SK-N-MC (cell line): ENCODE measurements at regions not wholly inside any gene's neighbourhood (a gene's known extent, or its start where the extent isn't known, plus 50 kb on each side); places are given as distances from the start of the nearest gene placed in this dataset.

Experiments
- EZH2 ChIP-seq: fragments of 200-600 bp; sonication (generic); IDR thresholded peaks from one replicate; pipeline ENCODE4 v1.6.1; 2017; ENCODE audit warnings: antibody characterized with exemption
- FOXP2 ChIP-seq: optimal IDR thresholded peaks from 2 replicates; pipeline ENCODE3; 2011; ENCODE audit warnings: mild to moderate bottlenecking, moderate library complexity; ENCODE audit not compliant: insufficient read depth; ENCODE audit errors: extremely low read length, control extremely low read depth
- POLR2AphosphoS5 ChIP-seq: IDR thresholded peaks from 2 replicates; pipeline ENCODE4 v1.6.1; 2012; ENCODE audit warnings: mild to moderate bottlenecking, low read depth, low read length, borderline replicate concordance

DNA sequence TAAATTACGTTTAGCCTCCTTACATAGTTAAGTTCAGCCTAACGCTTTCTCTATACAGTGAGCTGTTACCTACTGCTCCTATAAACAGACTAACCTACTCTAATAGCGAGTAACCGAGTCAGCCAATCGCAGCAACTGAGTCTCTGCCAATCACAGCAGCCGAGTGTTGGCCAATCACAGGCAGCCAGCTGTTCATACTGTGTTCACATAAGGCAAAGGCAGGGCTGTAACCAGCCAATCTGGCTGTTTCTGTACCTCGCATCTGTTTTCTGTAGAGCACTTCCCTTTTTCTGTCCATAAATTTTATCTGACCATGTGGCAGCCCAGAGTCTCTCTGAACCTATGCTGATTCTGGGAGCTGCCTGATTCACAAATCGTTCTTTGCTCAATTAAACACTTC, 263.9 kb upstream of the JARID2 start:
- no peak for TF ChIP-seq FOXP2
- no peak for TF ChIP-seq EZH2
- no peak for TF ChIP-seq POLR2AphosphoS5
